ENCODE measurements at regions not wholly inside any gene's neighbourhood (a gene's known extent, or its start where the extent isn't known, plus 50 kb on each side); places are given as distances from the start of the nearest gene placed in this dataset.

DNA sequence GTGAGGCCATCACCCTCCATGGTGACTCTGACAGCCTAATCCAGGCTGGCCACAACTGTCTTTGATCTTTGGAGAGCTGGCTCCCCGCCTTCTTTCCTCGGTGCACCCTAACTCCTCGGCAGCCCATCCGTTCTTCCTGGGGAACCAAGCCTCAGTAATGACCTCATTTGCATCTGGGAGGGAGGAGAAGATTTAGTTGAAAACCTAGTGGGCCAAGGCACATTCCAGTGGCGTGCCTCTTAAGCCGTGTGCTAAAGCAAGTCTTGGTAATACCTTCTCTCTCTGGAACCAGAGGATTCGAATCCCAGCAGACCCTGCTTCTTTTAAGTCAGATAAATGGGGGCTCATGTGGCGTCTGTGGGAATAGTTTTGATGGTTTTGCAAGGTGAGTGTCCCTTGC, 233.1 kb downstream of the EBLN2 start:
- no peak for TF ChIP-seq CTCF (IDR thresholded peaks at IDR 0.05)
- TF ChIP-seq EP300 (IDR thresholded peaks at IDR 0.05), result no peak
